B cell (primary cell): ENCODE measurements at regions not wholly inside any gene's neighbourhood (a gene's known extent, or its start where the extent isn't known, plus 50 kb on each side); places are given as distances from the start of the nearest gene placed in this dataset.

Experiments
- ATAC-seq: fragments of 200-7000 bp; cut with Tn5 transposase; one replicate; pipeline ENCODE4 v1.10.0; 2021; ENCODE audit warnings: low read depth, mild to moderate bottlenecking, moderate number of reproducible peaks, moderate library complexity
- CTCF ChIA-PET: fragments of 350-600 bp; sonication (Branson Sonifier 250); formaldehyde crosslinking; loops from one replicate; lab custom pipeline; 2021; ENCODE audit warnings: antibody characterized with exemption, inconsistent platforms; lab: Charles Lee
- POLR2A ChIA-PET: fragments of 350-600 bp; sonication (Branson Sonifier 250); formaldehyde crosslinking; loops from one replicate; lab custom pipeline; 2021; ENCODE audit warnings: antibody characterized with exemption; lab: Charles Lee
- DNase-seq: peaks from one replicate; pipeline ENCODE4 v3.0.0; 2013
- H2AFZ ChIP-seq: 2 replicates; pipeline ENCODE4 v1.6.1; 2012; ENCODE audit warnings: mild to moderate bottlenecking, low read depth, low read length; ENCODE audit not compliant: insufficient read depth, poor library complexity, severe bottlenecking
- H3K27ac ChIP-seq, 2 donors: 1 replicate in 1 of 2; 2 replicates in 1 of 2; pipeline ENCODE4 v1.5.1; 2012 to 2013; ENCODE audit warnings: low read length in 2 of 2, mild to moderate bottlenecking in 2 of 2, moderate library complexity in 1 of 2
- H3K27me3 ChIP-seq, 4 experiments: fragments of 200-600 bp in 1 of 4; sonication (generic) in 1 of 4; replicated peaks in 1 of 4; 1 replicate in 2 of 4; 2 replicates in 2 of 4; pipeline versions ENCODE4 v1.6.1 to v1.7.0; 2013 to 2016; ENCODE audit warnings: low read length in 3 of 4, mild to moderate bottlenecking in 2 of 4, mixed read lengths in 1 of 4, moderate library complexity in 1 of 4; ENCODE audit not compliant: insufficient read depth in 4 of 4, control insufficient read depth in 3 of 4; ENCODE audit errors: control extremely low read depth in 1 of 4
- H3K36me3 ChIP-seq, 2 experiments: replicated peaks in 1 of 2; 1 replicate in 1 of 2; 2 replicates in 1 of 2; pipeline versions ENCODE4 v1.6.1 to v1.7.1; 2013; ENCODE audit warnings: low read length in 1 of 2; ENCODE audit not compliant: insufficient read depth in 2 of 2, control insufficient read depth in 1 of 2; ENCODE audit errors: control extremely low read depth in 1 of 2, extremely low read depth in 1 of 2
- H3K4me1 ChIP-seq, 2 donors: fragments of 200-600 bp in 1 of 2; sonication (generic) in 1 of 2; 1 replicate in 1 of 2; 2 replicates in 1 of 2; pipeline versions ENCODE4 v1.5.1 to v1.6.1; 2013 to 2017; ENCODE audit warnings: low read length in 2 of 2; ENCODE audit not compliant: control insufficient read depth in 2 of 2, insufficient read depth in 2 of 2
- H3K4me2 ChIP-seq: replicated peaks from 2 replicates; pipeline ENCODE3; 2012; ENCODE audit warnings: mild to moderate bottlenecking, low read depth, low read length; ENCODE audit not compliant: poor library complexity, severe bottlenecking
- H3K4me3 ChIP-seq, 5 experiments: fragments of 200-600 bp in 1 of 5; sonication (generic) in 1 of 5; 1 replicate in 3 of 5; 2 replicates in 2 of 5; pipeline versions ENCODE4 v1.5.1 to v1.7.0; 2011 to 2016; ENCODE audit warnings: low read length in 4 of 5, mild to moderate bottlenecking in 4 of 5, low read depth in 2 of 5, control low read depth in 1 of 5, moderate library complexity in 1 of 5; ENCODE audit not compliant: insufficient read depth in 1 of 5; ENCODE audit errors: control extremely low read depth in 1 of 5, extremely low read depth in 1 of 5
- H3K79me2 ChIP-seq: fragments of 200-600 bp; sonication (generic); one replicate; pipeline ENCODE4 v1.6.0; 2016; ENCODE audit warnings: low read length; ENCODE audit not compliant: control insufficient read depth, insufficient read depth
- H3K9ac ChIP-seq: fragments of 200-600 bp; sonication (generic); 2 replicates; pipeline ENCODE4 v1.6.1; 2017; ENCODE audit warnings: mild to moderate bottlenecking, low read length, moderate library complexity
- H3K9me3 ChIP-seq, 3 donors: one replicate each; pipeline versions ENCODE4 v1.6.1 to v1.7.1; 2013; ENCODE audit warnings: low read length in 2 of 3; ENCODE audit not compliant: control insufficient read depth in 2 of 3, insufficient read depth in 1 of 3; ENCODE audit errors: control extremely low read depth in 1 of 3
- H4K20me1 ChIP-seq: 2 replicates; pipeline ENCODE4 v1.6.0; 2012; ENCODE audit warnings: mild to moderate bottlenecking, low read length; ENCODE audit not compliant: insufficient read depth, control insufficient read depth, poor library complexity, severe bottlenecking
- H3K27ac Mint-ChIP-seq: one replicate; pipeline ENCODE4 v1.8.0; 2021; ENCODE audit warnings: mixed read lengths
- H3K27me3 Mint-ChIP-seq: one replicate; pipeline ENCODE4 v1.8.0; 2021; ENCODE audit warnings: mixed read lengths
- H3K4me1 Mint-ChIP-seq: one replicate; pipeline ENCODE4 v1.8.0; 2021; ENCODE audit warnings: mixed read lengths
- H3K4me3 Mint-ChIP-seq: one replicate; pipeline ENCODE4 v1.8.0; 2021; ENCODE audit warnings: mixed read lengths
- H3K9me3 Mint-ChIP-seq: one replicate; pipeline ENCODE4 v1.8.0; 2022; ENCODE audit warnings: mixed read lengths; ENCODE audit not compliant: insufficient read depth
- EZH2 ChIP-seq: IDR thresholded peaks from 2 replicates; pipeline ENCODE4 v1.6.1; 2012; ENCODE audit warnings: borderline replicate concordance, low read depth, mild to moderate bottlenecking, moderate library complexity, low read length; ENCODE audit not compliant: insufficient read depth, poor library complexity, severe bottlenecking
- whole genome bisulfite sequencing: methylation state at CpG from one replicate; pipeline ENCODE4 v1.1.5; 2013; ENCODE audit warnings: missing lambda C conversion rate; ENCODE audit not compliant: insufficient coverage; 5-methylcytosine and 5-hydroxymethylcytosine counted together
- intact Hi-C: fragments of 100-400 bp; cut with micrococcal nuclease; formaldehyde crosslinking; loops from one replicate; pipeline ENCODE4 v1.10.0; 2022
- TF ChIP-seq, protein P1 (sequence below): fragments of 200-600 bp; IDR thresholded peaks from one replicate; pipeline ENCODE4 v1.8.0; 2022; ENCODE audit warnings: antibody characterized with exemption, mild to moderate bottlenecking

DNA sequence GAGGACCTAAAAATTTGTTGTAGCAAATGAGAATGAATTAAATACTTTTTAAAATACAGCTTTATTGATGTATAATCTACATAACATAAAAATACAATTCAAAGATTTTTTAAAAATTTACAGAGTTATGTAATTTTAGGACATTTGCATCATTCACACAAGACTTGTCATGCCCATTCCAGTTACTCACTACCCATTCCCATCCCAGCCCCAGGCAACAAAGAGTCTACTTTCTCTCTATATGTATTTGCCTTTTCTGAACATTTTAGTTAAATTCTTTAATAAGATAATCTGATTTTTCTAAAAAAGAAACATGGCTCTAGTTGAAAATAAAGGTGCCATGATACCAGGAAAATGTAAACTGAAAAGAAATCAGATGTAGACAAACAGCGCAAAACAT lies 354.2 kb downstream of the PMP22 start:
- Mint-ChIP-seq H3K9me3 (peaks cover 2% of the 10 kb centered on the region), H3K4me1 (no peaks in the 10 kb centered on the region), H3K27me3 (peaks cover 11% of the 10 kb centered on the region), H3K27ac (no peak overlapping the region), H3K4me3 (no peak overlapping the region)
- no peaks in the 10 kb centered on the region for H4K20me1 ChIP-seq
- H3K9ac ChIP-seq: no peak overlapping the region
- DNase-seq (no peak), ATAC-seq (no peak)
- TF ChIP-seq, protein P1, sequence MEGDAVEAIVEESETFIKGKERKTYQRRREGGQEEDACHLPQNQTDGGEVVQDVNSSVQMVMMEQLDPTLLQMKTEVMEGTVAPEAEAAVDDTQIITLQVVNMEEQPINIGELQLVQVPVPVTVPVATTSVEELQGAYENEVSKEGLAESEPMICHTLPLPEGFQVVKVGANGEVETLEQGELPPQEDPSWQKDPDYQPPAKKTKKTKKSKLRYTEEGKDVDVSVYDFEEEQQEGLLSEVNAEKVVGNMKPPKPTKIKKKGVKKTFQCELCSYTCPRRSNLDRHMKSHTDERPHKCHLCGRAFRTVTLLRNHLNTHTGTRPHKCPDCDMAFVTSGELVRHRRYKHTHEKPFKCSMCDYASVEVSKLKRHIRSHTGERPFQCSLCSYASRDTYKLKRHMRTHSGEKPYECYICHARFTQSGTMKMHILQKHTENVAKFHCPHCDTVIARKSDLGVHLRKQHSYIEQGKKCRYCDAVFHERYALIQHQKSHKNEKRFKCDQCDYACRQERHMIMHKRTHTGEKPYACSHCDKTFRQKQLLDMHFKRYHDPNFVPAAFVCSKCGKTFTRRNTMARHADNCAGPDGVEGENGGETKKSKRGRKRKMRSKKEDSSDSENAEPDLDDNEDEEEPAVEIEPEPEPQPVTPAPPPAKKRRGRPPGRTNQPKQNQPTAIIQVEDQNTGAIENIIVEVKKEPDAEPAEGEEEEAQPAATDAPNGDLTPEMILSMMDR: no peak
- no peak for TF ChIP-seq EZH2
- intact Hi-C loops: no loop called here
- no peaks in the 10 kb centered on the region for H3K79me2 ChIP-seq
- no peaks in the 10 kb centered on the region for H3K27me3 ChIP-seq
- no peaks in the 10 kb centered on the region for H3K4me1 ChIP-seq
- H3K36me3 ChIP-seq: no peaks in the 10 kb centered on the region
- ChIA-PET POLR2A (no interaction called here), CTCF (interaction anchor here (1.3 kb wide), 1 partner anchor 15 kb away, joined by 3 read pairs; no protein-coding TSS in a partner anchor)
- no peak overlapping the region for H2AFZ ChIP-seq
- no peak overlapping the region for H3K27ac ChIP-seq
- no CpG with 5 or more reads among the region's 1 CpG for WGBS
- H3K4me3 ChIP-seq: no peak overlapping the region
- H3K9me3 ChIP-seq: no peaks in the 10 kb centered on the region
- H3K4me2 ChIP-seq: no peak overlapping the region

DNA sequence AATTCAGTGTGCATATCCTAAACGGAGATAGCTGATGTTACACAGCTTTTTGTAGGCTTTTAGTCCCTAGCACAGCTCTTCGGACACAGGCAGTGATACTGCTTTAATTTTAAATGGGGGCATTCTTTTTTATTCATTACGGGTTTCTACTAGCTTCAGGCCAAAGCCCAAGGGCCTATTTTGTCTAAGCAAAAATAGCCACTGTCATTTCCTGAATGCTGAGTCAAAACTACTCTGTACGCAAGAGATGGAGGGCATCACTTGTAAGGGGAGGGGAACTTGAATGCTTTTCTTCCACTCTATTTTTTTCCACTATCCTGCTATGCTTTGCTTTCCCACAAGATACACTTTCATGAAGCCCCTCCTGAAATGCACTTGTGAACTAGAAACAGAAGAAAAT lies 360.7 kb downstream of the PMP22 start:
- no CpG with 5 or more reads among the region's 4 CpGs for WGBS
- CTCF ChIA-PET: interaction anchor here (1.2 kb wide), 1 partner anchor 22 kb away, joined by 3 read pairs; no protein-coding TSS in a partner anchor
- intact Hi-C loops: no loop called here
- Histone ChIP-seq H3K4me2 (no peak overlapping the region), H4K20me1 (no peaks in the 10 kb centered on the region), H3K9ac (no peak overlapping the region), H2AFZ (no peak overlapping the region), H3K36me3 (no peaks in the 10 kb centered on the region), H3K9me3 (peaks cover 0 to 4% (median 0%) of the 10 kb centered on the region in 3 donors), H3K4me1 (no peaks in the 10 kb centered on the region), H3K27me3 (no peaks in the 10 kb centered on the region), H3K79me2 (no peaks in the 10 kb centered on the region), H3K4me3 (no peak overlapping the region), H3K27ac (no peak overlapping the region)
- DNase-seq (no peak), ATAC-seq (no peak)
- H3K27ac Mint-ChIP-seq: no peak overlapping the region
- H3K4me3 Mint-ChIP-seq: no peak overlapping the region
- no peaks in the 10 kb centered on the region for H3K9me3 Mint-ChIP-seq
- TF ChIP-seq, protein P1: no peak
- no peak for TF ChIP-seq EZH2
- POLR2A ChIA-PET: no interaction called here
- H3K4me1 Mint-ChIP-seq: no peaks in the 10 kb centered on the region
- H3K27me3 Mint-ChIP-seq: peaks cover 12% of the 10 kb centered on the region
